Limb (tissue), 2 donors: ENCODE measurements at regions not wholly inside any gene's neighbourhood (a gene's known extent, or its start where the extent isn't known, plus 50 kb on each side); places are given as distances from the start of the nearest gene placed in this dataset.
"Not testable (repeated sequence)": the region's sequence is repeated elsewhere in the genome, so short reads cannot be mapped to it uniquely, and the experiment has no call there.

Experiments used
- DNase-seq, 2 donors: peaks; one replicate each; pipeline ENCODE4 v3.0.0-alpha.2; 2016; ENCODE audit errors: extremely low spot score in 2 of 2

- DNase-seq, result no peak
Observed at GRCh38 chr6:86256615-86257187, 614.0 kb upstream of the SYNCRIP start.

GRCh38 chr6:86255973-86256372, 613.3 kb upstream of the SYNCRIP start:
- DNase-seq, result no peak

GRCh38 chr6:86251106-86251505, 608.4 kb upstream of the SYNCRIP start:
- DNase-seq, result no peak

- DNase-seq, result no peak
Observed at GRCh38 chr6:86217906-86218305, 575.2 kb upstream of the SYNCRIP start.

GRCh38 chr6:86215323-86215722, 572.6 kb upstream of the SYNCRIP start:
- no peak for DNase-seq

GRCh38 chr6:86205980-86206379, 563.3 kb upstream of the SYNCRIP start:
- no peak for DNase-seq

- no peak for DNase-seq
Observed at GRCh38 chr6:86203044-86203443, 560.4 kb upstream of the SYNCRIP start.

- DNase-seq, result no peak
Observed at GRCh38 chr6:86193821-86194220, 551.1 kb upstream of the SYNCRIP start.

GRCh38 chr6:86192123-86192522, 549.4 kb upstream of the SYNCRIP start:
- no peak for DNase-seq

GRCh38 chr6:86175149-86175548, 532.5 kb upstream of the SYNCRIP start:
- not testable (repeated sequence) for DNase-seq

GRCh38 chr6:86154852-86155251, 512.2 kb upstream of the SYNCRIP start:
- DNase-seq, result no peak

GRCh38 chr6:86153521-86153920, 510.8 kb upstream of the SYNCRIP start:
- DNase-seq, result no peak

- DNase-seq, result no peak
Observed at GRCh38 chr6:86152546-86152945, 509.9 kb upstream of the SYNCRIP start.

- DNase-seq, result no peak
Observed at GRCh38 chr6:86148586-86148985, 505.9 kb upstream of the SYNCRIP start.

GRCh38 chr6:86147859-86148258, 505.2 kb upstream of the SYNCRIP start:
- DNase-seq, result no peak

- no peak for DNase-seq
Observed at GRCh38 chr6:86147311-86147710, 504.6 kb upstream of the SYNCRIP start.

GRCh38 chr6:86146751-86147150, 504.1 kb upstream of the SYNCRIP start:
- DNase-seq, result not testable (repeated sequence)

GRCh38 chr6:86142326-86142725, 499.6 kb upstream of the SYNCRIP start:
- no peak for DNase-seq

- no peak for DNase-seq
Observed at GRCh38 chr6:86128130-86128814, 485.6 kb upstream of the SYNCRIP start.

- no peak for DNase-seq
Observed at GRCh38 chr6:86122086-86122485, 479.4 kb upstream of the SYNCRIP start.

GRCh38 chr6:86118271-86118670, 475.6 kb upstream of the SYNCRIP start:
- no peak for DNase-seq

- no peak for DNase-seq
Observed at GRCh38 chr6:86107985-86108384, 465.3 kb upstream of the SYNCRIP start.

GRCh38 chr6:86087954-86088353, 445.3 kb upstream of the SYNCRIP start:
- DNase-seq, result no peak
